ENCODE measurements at regions not wholly inside any gene's neighbourhood (a gene's known extent, or its start where the extent isn't known, plus 50 kb on each side); places are given as distances from the start of the nearest gene placed in this dataset.

GRCh38 chr2:126602334-126602733 lies 53.6 kb upstream of the GYPC start:
- no peak for TF ChIP-seq POLR2A (IDR thresholded peaks at IDR 0.05)
- TF ChIP-seq CTCF (IDR thresholded peaks at IDR 0.05): no peak
- DNase-seq: no peak
- Histone ChIP-seq H3K9me3 (no peaks in the 10 kb centered on the region), H3K36me3 (ENCODE audit: low read depth, missing control alignments) (no peaks in the 10 kb centered on the region), H3K27me3 (no peaks in the 10 kb centered on the region), H3K4me1 (no peaks in the 10 kb centered on the region), H3K4me3 (no peak overlapping the region), H3K27ac (no peak overlapping the region)
- intact Hi-C loops (cut with DNase I; ENCODE audit: low total_unique reads): no loop called here
- WGBS, 2 donors: 43 to 58% methylated on average over 2 of the region's 2 CpGs

Small RNA genes lying in the stretch of these regions (small RNA-seq; reads per million reads assigned to genes)
- 0 reads per million in 2 donors for gene AC097499.1
- gene RNU6-259P: 0 reads per million in 2 donors
